HG02571 (cell line): ENCODE measurements at regions not wholly inside any gene's neighbourhood (a gene's known extent, or its start where the extent isn't known, plus 50 kb on each side); places are given as distances from the start of the nearest gene placed in this dataset.

ENCODE experiments used
- ATAC-seq: cut with Tn5 transposase; IDR thresholded peaks from one replicate; pipeline ENCODE4 v1.9.1; 2021; ENCODE audit warnings: mild to moderate bottlenecking, moderate library complexity; ENCODE audit not compliant: unreplicated experiment

- ATAC-seq, result no peak
Measured at GRCh38 chr2:129698593-129698992, 280.9 kb upstream of the RAB6C start.

DNA sequence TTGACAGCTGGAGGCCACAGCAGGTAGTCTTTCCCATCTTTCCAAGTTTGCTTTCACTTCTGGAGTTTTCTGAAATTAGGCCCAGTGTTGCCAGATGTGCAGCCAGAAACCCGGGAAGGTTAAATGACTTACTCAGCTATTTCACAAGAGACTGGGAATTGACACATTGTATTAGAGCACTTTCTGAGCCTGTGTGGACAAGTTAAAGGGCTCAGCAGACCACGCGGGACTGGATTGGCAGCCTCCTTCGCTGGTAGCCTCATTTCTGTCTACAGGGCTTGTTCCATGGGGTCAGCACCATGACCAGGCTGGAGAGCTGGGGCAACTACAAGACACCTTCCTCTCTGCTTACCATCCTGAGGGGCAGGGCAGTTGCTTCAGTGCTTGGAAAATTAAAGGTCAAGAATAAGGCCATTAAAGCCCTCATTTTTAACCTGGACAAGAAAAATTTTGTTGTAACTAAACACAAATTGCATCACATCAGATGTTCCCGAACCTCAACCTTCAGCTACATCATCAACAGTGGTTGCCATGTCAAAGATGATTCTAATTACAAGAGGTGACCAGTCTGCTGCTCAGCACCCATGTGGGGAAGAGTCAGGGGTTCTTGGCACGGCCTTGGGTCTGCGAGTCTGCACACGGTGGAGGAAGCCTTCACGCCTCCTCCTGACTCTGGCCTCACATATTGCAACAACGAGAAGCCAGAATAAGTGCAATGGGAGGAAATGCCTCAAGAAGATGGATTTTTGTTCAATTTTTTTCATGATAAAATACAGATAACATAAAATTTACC lies 279.5 kb upstream of the RAB6C start:
- ATAC-seq, result no peak

DNA sequence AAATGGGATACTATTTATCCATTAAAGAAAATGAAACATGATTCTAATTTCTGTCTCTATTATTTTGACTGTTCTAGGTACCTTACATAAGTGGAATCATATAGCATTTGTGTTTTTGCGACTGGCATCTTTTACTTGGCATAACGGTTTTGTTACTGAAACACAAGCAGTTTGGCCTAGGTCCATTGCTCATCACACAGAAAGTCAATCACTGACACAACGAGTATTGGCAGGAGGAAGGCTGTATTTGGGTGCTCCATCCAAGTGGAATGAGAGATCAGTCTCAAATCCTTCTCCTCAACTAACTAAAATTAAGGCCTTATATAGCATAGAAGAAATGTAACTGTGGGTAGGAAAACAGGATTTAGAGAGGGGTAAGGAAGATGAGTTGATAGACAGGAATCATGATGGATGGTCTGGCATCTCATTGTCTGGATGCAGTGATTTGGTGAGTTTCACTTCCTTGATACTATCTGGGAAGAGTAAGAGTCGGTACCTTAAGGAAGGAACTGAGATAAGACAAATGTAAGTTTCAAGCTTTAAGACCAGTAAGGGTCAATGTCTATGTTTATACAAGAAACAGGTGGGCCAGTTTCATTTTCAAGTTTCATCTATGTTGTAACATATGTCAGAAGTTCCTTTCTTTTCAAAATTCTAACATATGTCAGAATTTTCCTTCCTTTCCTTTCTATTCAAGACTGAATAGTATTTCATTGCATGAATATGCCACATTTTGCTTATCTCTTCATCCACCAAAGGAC lies 276.9 kb upstream of the RAB6C start:
- ATAC-seq, result no peak

- ATAC-seq, result no peak
Measured at GRCh38 chr2:129705085-129705484, 274.4 kb upstream of the RAB6C start.

GRCh38 chr2:129707800-129708199 lies 271.7 kb upstream of the RAB6C start:
- ATAC-seq, result no peak

DNA sequence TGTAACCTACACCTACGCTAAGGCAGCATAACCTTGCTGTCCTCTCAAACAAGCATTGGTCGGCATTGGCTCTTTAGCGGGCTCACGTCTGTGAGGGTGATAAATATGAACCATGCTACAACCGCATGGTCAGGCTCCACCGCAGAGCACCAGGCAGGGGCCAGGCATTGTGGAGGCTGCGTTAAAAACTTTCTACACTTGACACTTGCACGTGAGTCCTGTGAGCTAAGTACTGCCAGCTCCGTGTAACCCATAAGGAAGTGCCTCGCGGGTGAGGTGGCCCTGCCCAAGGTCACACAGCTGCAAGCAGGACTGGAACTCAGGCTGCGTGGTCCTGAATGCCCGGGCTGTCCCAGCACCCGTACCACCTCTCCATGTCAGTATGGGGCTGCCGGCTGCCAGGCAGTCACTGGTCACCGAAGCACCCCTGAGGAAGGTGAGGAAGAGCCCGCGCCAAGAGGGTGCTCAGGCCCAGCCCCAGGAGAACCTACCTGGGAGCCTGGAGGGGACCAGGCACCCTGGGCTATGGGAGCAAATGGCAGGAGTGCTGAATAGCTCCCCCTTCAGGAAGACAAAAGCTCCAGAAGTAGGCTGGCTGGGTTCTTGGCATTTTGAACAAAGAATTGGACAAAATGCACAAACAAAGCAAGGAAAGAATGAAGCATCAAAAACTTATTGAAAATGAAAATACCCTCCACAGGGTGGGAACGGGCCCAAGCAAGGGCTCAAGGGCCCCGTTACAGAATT lies 271.1 kb upstream of the RAB6C start:
- ATAC-seq, result no peak

GRCh38 chr2:129709001-129709955 lies 270.2 kb upstream of the RAB6C start:
- no peak for ATAC-seq

- no peak for ATAC-seq
Measured at GRCh38 chr2:129709956-129710598, 269.4 kb upstream of the RAB6C start.

GRCh38 chr2:129710670-129711495 lies 268.6 kb upstream of the RAB6C start:
- no peak for ATAC-seq

DNA sequence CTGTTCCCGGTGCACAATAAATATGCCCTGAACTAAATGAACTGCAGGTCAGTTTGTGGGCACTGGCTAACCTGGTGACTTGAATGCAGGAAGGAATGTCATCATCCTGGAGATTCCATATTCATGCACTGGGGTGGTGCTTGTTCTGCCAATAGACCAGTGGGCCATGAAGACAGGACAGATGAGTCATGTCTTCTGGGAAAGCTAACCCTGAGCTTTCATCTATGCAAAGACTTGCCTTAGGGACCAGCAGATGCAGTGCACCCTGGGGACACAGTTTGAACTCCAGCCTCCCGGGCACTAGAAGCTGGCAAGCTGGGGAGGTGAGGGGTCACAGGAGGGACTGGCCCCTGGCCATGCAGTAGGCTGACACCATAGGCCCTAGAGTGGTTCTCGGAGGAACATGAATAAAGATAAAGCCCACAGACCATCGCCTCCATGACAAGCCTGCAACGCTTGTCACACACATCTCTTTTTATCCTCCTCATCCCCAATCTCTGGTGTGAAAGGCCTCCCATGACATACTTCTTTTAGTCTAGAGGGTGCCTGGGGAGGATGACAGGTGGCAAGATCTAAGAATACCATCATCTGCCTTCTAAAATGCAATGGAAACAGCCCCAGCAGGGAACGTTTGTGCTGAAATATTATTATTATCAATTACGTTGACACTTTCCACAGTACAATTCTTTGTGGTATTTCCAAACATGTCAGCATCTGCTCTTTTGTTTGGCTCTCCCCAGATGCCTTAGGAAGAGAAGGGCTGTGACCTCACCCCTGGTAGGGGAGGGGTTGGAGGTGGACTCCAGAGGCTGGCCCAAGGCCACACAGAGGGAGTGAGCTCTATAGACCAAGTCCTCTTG lies 267.4 kb upstream of the RAB6C start:
- ATAC-seq, result no peak

GRCh38 chr2:129712676-129712985 lies 266.8 kb upstream of the RAB6C start:
- ATAC-seq, result no peak

GRCh38 chr2:129713337-129713736 lies 266.1 kb upstream of the RAB6C start:
- ATAC-seq, result no peak

DNA sequence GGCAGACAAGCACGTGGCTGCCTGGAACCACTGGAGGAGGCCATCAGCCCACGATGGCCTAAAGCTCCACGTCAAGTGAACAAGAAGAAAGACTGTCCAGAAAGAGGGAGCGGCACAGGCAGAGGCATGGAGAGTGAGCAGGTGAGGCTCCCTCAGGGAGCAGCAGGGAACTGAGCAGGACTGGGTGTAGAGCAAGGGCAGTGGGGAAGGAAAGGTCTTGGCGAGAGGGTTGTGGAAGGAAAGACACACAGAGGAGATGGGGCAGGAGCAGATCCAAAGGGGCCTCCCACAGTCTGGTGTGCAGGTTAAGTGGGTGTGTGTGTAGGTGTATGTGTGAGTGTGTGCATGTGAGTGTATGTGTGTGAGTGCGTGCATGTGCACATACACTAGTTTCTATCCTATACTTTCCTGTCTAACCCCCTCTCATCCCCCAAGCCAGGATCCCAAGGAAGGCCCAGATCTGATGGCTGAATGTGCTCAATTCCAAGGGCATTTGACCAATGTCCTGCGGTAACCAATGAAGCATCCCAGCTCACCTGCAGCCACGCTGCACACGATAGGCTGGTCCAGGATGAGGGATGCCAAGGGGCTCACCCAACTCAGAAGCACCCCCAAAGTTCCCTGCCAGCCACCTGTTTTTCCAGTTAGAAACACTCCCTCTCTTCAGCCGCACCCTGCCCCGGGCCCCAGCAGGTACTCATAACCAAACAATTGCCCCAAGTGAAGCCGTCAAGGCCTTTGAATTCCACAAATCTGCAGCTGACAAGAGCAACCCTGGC lies 262.5 kb upstream of the RAB6C start:
- ATAC-seq, result no peak

- no peak for ATAC-seq
Measured at GRCh38 chr2:129717560-129718130, 261.8 kb upstream of the RAB6C start.

DNA sequence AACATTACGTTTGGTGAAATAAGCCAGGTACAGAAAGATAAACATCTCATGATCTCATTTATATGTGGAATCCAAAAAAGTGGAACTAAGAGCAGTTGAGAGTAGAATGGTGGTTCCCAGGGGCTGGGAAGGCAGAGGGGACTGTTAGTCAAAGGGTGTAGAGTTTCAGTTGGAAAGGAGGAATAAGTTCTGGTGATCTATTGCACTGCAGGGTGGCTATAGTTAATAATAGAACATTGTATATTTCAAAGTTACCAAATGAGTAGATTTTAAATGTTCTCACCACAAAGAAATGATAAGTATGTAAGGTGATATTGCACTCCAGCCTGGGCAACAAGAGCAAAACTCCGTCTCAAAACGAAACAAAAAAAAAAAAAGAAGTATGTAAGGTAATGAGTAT lies 260.1 kb upstream of the RAB6C start:
- no peak for ATAC-seq

DNA sequence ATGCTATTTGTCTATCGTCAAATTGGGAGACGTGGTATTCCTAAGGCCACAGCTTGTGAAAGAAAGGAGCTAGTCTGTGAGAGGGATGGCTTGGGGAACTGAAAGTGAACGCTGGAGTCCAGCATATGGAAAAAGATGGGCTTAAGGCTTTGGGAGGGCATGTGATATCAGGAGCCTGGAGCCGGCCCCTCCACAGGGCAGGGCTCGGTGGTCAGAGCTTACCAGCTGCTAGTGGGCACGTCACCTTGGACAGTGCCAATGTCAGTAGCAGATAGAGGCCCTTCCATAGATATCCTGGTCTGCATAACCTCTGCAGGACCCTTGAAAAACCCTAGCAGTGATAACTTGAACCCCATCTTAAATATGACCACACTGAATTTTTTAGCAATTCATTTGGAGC lies 259.1 kb upstream of the RAB6C start:
- no peak for ATAC-seq

DNA sequence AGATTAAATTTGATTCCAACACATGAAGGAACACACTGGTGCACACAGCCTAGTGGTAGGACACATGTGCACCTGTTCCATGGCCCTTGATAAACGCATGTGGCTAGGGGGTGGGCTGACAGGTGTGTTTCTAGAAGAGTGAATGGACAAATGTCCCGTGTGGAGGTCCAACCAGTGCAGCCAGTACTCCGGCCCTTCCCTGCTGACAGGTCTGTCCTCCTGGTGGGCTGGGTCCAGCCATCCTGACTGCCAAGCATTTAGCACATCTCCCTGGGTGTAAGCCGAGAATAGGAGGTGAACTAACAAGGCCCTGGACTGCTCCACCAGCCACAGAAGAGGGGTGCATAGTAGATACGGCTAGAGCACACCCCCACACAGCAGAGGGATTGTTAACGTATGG lies 258.7 kb upstream of the RAB6C start:
- no peak for ATAC-seq
